Panc1 (cell line): ENCODE measurements at regions not wholly inside any gene's neighbourhood (a gene's known extent, or its start where the extent isn't known, plus 50 kb on each side); places are given as distances from the start of the nearest gene placed in this dataset.

ENCODE experiments used
- ATAC-seq: fragments of 200-7000 bp; cut with Tn5 transposase; 2 replicates; pipeline ENCODE4 v1.9.1; 2020; ENCODE audit warnings: mild to moderate bottlenecking, moderate library complexity
- BruUV-seq: library from RNA; stranded (reverse); fragments of 400-500 nt; replicated peaks from 2 replicates; lab custom pipeline; 2021; lab: Mats Ljungman, UMichigan
- CTCF ChIA-PET: fragments of 300-600 bp; sonication (Branson Sonifier 250); formaldehyde crosslinking; loops from one replicate; lab custom pipeline; 2022; ENCODE audit warnings: antibody characterized with exemption; lab: Charles Lee
- POLR2A ChIA-PET: fragments of 300-600 bp; sonication (Branson Sonifier 250); formaldehyde crosslinking; loops from one replicate; lab custom pipeline; 2022; ENCODE audit warnings: antibody characterized with exemption; lab: Charles Lee
- DNase-seq: peaks from one replicate; pipeline ENCODE4 v3.0.0-alpha.2; 2010; ENCODE audit warnings: low read depth, low spot score
- H3K27ac ChIP-seq: 2 replicates; pipeline ENCODE4 v1.5.1; 2011; ENCODE audit warnings: mild to moderate bottlenecking, low read length, inconsistent platforms
- H3K27me3 ChIP-seq: fragments of 200-500 bp; sonication (Bioruptor generic); 2 replicates; pipeline ENCODE4 v1.6.0; 2014; ENCODE audit warnings: low read length, inconsistent platforms; ENCODE audit not compliant: control insufficient read depth, insufficient read depth
- H3K36me3 ChIP-seq: fragments of 200-500 bp; sonication (Bioruptor generic); 2 replicates; pipeline ENCODE4 v1.5.1; 2014; ENCODE audit warnings: inconsistent platforms, mild to moderate bottlenecking, low read length, moderate library complexity; ENCODE audit not compliant: control insufficient read depth, insufficient read depth
- H3K4me1 ChIP-seq: 2 replicates; pipeline ENCODE4 v1.5.1; 2011; ENCODE audit warnings: inconsistent platforms, mild to moderate bottlenecking, low read length, moderate library complexity; ENCODE audit not compliant: control insufficient read depth, insufficient read depth
- H3K4me3 ChIP-seq, 2 experiments: 2 replicates each; pipeline ENCODE4 v1.5.1; 2011 to 2012; ENCODE audit warnings: low read depth in 2 of 2, low read length in 2 of 2, mild to moderate bottlenecking in 2 of 2, inconsistent platforms in 1 of 2, moderate library complexity in 1 of 2
- H3K9me3 ChIP-seq: fragments of 200-500 bp; sonication (Bioruptor generic); 2 replicates; pipeline ENCODE4 v1.5.1; 2014; ENCODE audit warnings: low read depth, mild to moderate bottlenecking, inconsistent platforms, low read length, moderate library complexity; ENCODE audit not compliant: control insufficient read depth, insufficient read depth
- CTCF ChIP-seq: fragments of 450-650 bp; IDR thresholded peaks from 2 replicates; pipeline ENCODE4 v1.5.1; 2017; ENCODE audit warnings: mild to moderate bottlenecking
- POLR2AphosphoS5 ChIP-seq: IDR thresholded peaks from 2 replicates; pipeline ENCODE4 v1.6.1; 2012; ENCODE audit warnings: mild to moderate bottlenecking, low read depth, low read length, moderate library complexity
- SIN3A ChIP-seq: IDR thresholded peaks from 2 replicates; pipeline ENCODE4 v1.6.1; 2012; ENCODE audit warnings: low read depth, mild to moderate bottlenecking, low read length, moderate library complexity, borderline replicate concordance; ENCODE audit not compliant: insufficient read depth
- TCF7L2 ChIP-seq: IDR thresholded peaks from 2 replicates; pipeline ENCODE4 v1.6.1; 2011; ENCODE audit warnings: mild to moderate bottlenecking, low read depth, low read length, inconsistent platforms
- in situ Hi-C: cut with HindIII; loops from 2 replicates; pipeline ENCODE4 v1.10.0; 2016; ENCODE audit warnings: low sequenced_read_pairs, low pct_unique_long_range_greater_than_20kb
- intact Hi-C: fragments of 100-400 bp; cut with micrococcal nuclease; formaldehyde crosslinking; loops from one replicate; pipeline ENCODE4 v1.10.0; 2022; ENCODE audit not compliant: unreplicated experiment
- TF ChIP-seq, protein P1 (sequence below), 2 experiments: IDR thresholded peaks; 2 replicates each; pipeline ENCODE4 v1.6.1; 2011 to 2012; ENCODE audit warnings: low read depth in 2 of 2, control low read depth in 1 of 2, low read length in 1 of 2, mild to moderate bottlenecking in 1 of 2, moderate library complexity in 1 of 2; ENCODE audit not compliant: insufficient read depth in 1 of 2

GRCh38 chr21:14895792-14896191, 169.0 kb downstream of the NRIP1 start:
- no TSS peak for BruUV-seq
- no peaks in the 10 kb centered on the region for H3K4me1 ChIP-seq

GRCh38 chr21:14890141-14890540, 174.7 kb downstream of the NRIP1 start:
- BruUV-seq = no TSS peak

More at GRCh38 chr21:14895792-14896191, 169.0 kb downstream of the NRIP1 start:
- ChIA-PET CTCF (no interaction called here), POLR2A (no interaction called here)
- ATAC-seq = no peak
- intact Hi-C loops = no loop called here
- no peaks in the 10 kb centered on the region for H3K9me3 ChIP-seq
- TF ChIP-seq POLR2AphosphoS5 (no peak), SIN3A (no peak), TCF7L2 (no peak), CTCF (no peak)
- TF ChIP-seq, protein P1, sequence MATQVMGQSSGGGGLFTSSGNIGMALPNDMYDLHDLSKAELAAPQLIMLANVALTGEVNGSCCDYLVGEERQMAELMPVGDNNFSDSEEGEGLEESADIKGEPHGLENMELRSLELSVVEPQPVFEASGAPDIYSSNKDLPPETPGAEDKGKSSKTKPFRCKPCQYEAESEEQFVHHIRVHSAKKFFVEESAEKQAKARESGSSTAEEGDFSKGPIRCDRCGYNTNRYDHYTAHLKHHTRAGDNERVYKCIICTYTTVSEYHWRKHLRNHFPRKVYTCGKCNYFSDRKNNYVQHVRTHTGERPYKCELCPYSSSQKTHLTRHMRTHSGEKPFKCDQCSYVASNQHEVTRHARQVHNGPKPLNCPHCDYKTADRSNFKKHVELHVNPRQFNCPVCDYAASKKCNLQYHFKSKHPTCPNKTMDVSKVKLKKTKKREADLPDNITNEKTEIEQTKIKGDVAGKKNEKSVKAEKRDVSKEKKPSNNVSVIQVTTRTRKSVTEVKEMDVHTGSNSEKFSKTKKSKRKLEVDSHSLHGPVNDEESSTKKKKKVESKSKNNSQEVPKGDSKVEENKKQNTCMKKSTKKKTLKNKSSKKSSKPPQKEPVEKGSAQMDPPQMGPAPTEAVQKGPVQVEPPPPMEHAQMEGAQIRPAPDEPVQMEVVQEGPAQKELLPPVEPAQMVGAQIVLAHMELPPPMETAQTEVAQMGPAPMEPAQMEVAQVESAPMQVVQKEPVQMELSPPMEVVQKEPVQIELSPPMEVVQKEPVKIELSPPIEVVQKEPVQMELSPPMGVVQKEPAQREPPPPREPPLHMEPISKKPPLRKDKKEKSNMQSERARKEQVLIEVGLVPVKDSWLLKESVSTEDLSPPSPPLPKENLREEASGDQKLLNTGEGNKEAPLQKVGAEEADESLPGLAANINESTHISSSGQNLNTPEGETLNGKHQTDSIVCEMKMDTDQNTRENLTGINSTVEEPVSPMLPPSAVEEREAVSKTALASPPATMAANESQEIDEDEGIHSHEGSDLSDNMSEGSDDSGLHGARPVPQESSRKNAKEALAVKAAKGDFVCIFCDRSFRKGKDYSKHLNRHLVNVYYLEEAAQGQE (IDR thresholded peaks at IDR 0.05; ENCODE audit: insufficient read depth in 1 of 2, low read depth in 2 of 2, low read length in 1 of 2) = no peak
- no peak for DNase-seq
- H3K4me3 ChIP-seq = no peak overlapping the region
- in situ Hi-C loops = no loop called here
- no peaks in the 10 kb centered on the region; the same call in 1 of the 2 replicates for H3K36me3 ChIP-seq
- H3K27me3 ChIP-seq = no peaks in the 10 kb centered on the region
- no peak overlapping the region for H3K27ac ChIP-seq

More at GRCh38 chr21:14890141-14890540, 174.7 kb downstream of the NRIP1 start:
- CTCF ChIA-PET = interaction anchor here (0.8 kb wide), 1 partner anchor 163 kb away, joined by 3 read pairs; no protein-coding TSS in a partner anchor
- H3K36me3 ChIP-seq = no peaks in the 10 kb centered on the region; the same call in 1 of the 2 replicates
- no peaks in the 10 kb centered on the region for H3K9me3 ChIP-seq
- DNase-seq = no peak
- TF ChIP-seq CTCF (no peak), TCF7L2 (no peak), POLR2AphosphoS5 (no peak), SIN3A (no peak)
- TF ChIP-seq, protein P1 (IDR thresholded peaks at IDR 0.05; ENCODE audit: insufficient read depth in 1 of 2, low read depth in 2 of 2, low read length in 1 of 2) = no peak
- POLR2A ChIA-PET = no interaction called here
- ATAC-seq = no peak
- peaks cover 3% of the 10 kb centered on the region; the same call in 1 of the 2 replicates for H3K4me1 ChIP-seq
- intact Hi-C loops = no loop called here
- in situ Hi-C loops = no loop called here
- H3K27ac ChIP-seq = no peak overlapping the region
- H3K4me3 ChIP-seq = no peak overlapping the region
- no peaks in the 10 kb centered on the region for H3K27me3 ChIP-seq
